ENCODE measurements at regions not wholly inside any gene's neighbourhood (a gene's known extent, or its start where the extent isn't known, plus 50 kb on each side); places are given as distances from the start of the nearest gene placed in this dataset.

- H3K27me3 ChIP-seq (ENCODE audit: control insufficient read depth, insufficient read depth, low read length) = no peaks in the 10 kb centered on the region
- TF ChIP-seq CTCF (IDR thresholded peaks at IDR 0.05; ENCODE audit: insufficient read depth, low read length, poor library complexity, severe bottlenecking) = no peak
- DNase-seq (ENCODE audit: low read depth) = no peak
- H3K36me3 ChIP-seq (ENCODE audit: control insufficient read depth, insufficient read depth, low read length) = no peaks in the 10 kb centered on the region
- no peak overlapping the region for H3K4me3 ChIP-seq (ENCODE audit: low read depth, low read length)
These were observed 127.5 kb downstream of the ARRDC3 start for GRCh38 chr5:91255396-91256141.

- Histone ChIP-seq H3K27me3 (ENCODE audit: control insufficient read depth, insufficient read depth, low read length) (no peaks in the 10 kb centered on the region), H3K36me3 (ENCODE audit: control insufficient read depth, insufficient read depth, low read length) (no peaks in the 10 kb centered on the region), H3K4me3 (ENCODE audit: low read depth, low read length) (no peak overlapping the region)
- no peak for DNase-seq (ENCODE audit: low read depth)
- no peak for TF ChIP-seq CTCF (IDR thresholded peaks at IDR 0.05; ENCODE audit: insufficient read depth, low read length, poor library complexity, severe bottlenecking)
These were observed 130.2 kb downstream of the ARRDC3 start for GRCh38 chr5:91252916-91253315.

- no peak for DNase-seq (ENCODE audit: low read depth)
- H3K36me3 ChIP-seq (ENCODE audit: control insufficient read depth, insufficient read depth, low read length) = no peaks in the 10 kb centered on the region
- no peaks in the 10 kb centered on the region for H3K27me3 ChIP-seq (ENCODE audit: control insufficient read depth, insufficient read depth, low read length)
- no peak for TF ChIP-seq CTCF (IDR thresholded peaks at IDR 0.05; ENCODE audit: insufficient read depth, low read length, poor library complexity, severe bottlenecking)
- no peak overlapping the region for H3K4me3 ChIP-seq (ENCODE audit: low read depth, low read length)
These were observed 137.2 kb downstream of the ARRDC3 start for GRCh38 chr5:91245871-91246270.

- Histone ChIP-seq H3K36me3 (ENCODE audit: control insufficient read depth, insufficient read depth, low read length) (no peaks in the 10 kb centered on the region), H3K4me3 (ENCODE audit: low read depth, low read length) (no peak overlapping the region), H3K27me3 (ENCODE audit: control insufficient read depth, insufficient read depth, low read length) (no peaks in the 10 kb centered on the region)
- DNase-seq (ENCODE audit: low read depth) = no peak
- no peak for TF ChIP-seq CTCF (IDR thresholded peaks at IDR 0.05; ENCODE audit: insufficient read depth, low read length, poor library complexity, severe bottlenecking)
These were observed 138.1 kb downstream of the ARRDC3 start for GRCh38 chr5:91245074-91245452.

GRCh38 chr5:91244380-91245073 lies 138.6 kb downstream of the ARRDC3 start:
- DNase-seq (ENCODE audit: low read depth) = no peak
- Histone ChIP-seq H3K36me3 (ENCODE audit: control insufficient read depth, insufficient read depth, low read length) (no peaks in the 10 kb centered on the region), H3K27me3 (ENCODE audit: control insufficient read depth, insufficient read depth, low read length) (no peaks in the 10 kb centered on the region), H3K4me3 (ENCODE audit: low read depth, low read length) (no peak overlapping the region)
- TF ChIP-seq CTCF (IDR thresholded peaks at IDR 0.05; ENCODE audit: insufficient read depth, low read length, poor library complexity, severe bottlenecking) = no peak

Measured in kidney epithelial cell (primary cell).